ENCODE measurements at regions not wholly inside any gene's neighbourhood (a gene's known extent, or its start where the extent isn't known, plus 50 kb on each side); places are given as distances from the start of the nearest gene placed in this dataset.

GRCh38 chr4:164508771-164509170 is 245.2 kb upstream of the SMIM31 start:
- TF ChIP-seq MXI1 (conservative IDR thresholded peaks at IDR 0.05; ENCODE audit: poor library complexity, severe bottlenecking) (no peak), CTCF (IDR thresholded peaks at IDR 0.05; ENCODE audit: poor library complexity, severe bottlenecking) (no peak), EP300 (conservative IDR thresholded peaks at IDR 0.05; ENCODE audit: poor library complexity, severe bottlenecking) (no peak), RAD21 (conservative IDR thresholded peaks at IDR 0.05) (no peak), SMC3 (conservative IDR thresholded peaks at IDR 0.05; ENCODE audit: poor library complexity) (no peak), REST (IDR thresholded peaks at IDR 0.05; ENCODE audit: borderline replicate concordance) (no peak), POLR2AphosphoS5 (IDR thresholded peaks at IDR 0.05) (no peak), EZH2 (IDR thresholded peaks at IDR 0.05; ENCODE audit: borderline replicate concordance, insufficient read depth, low read length, poor library complexity, severe bottlenecking) (no peak)
